ENCODE measurements at regions not wholly inside any gene's neighbourhood (a gene's known extent, or its start where the extent isn't known, plus 50 kb on each side); places are given as distances from the start of the nearest gene placed in this dataset.

- Histone ChIP-seq H3K9me3 (ENCODE audit: control insufficient read depth, insufficient read depth, low read length) (no peaks in the 10 kb centered on the region), H3K9me1 (ENCODE audit: insufficient read depth, low read length) (no peaks in the 10 kb centered on the region), H3K56ac (ENCODE audit: extremely low read depth, insufficient read depth, low read length) (no peak overlapping the region), H4K20me1 (ENCODE audit: insufficient read depth, low read length) (no peaks in the 10 kb centered on the region), H3K27me3 (ENCODE audit: control insufficient read depth, insufficient read depth, low read length) (no peaks in the 10 kb centered on the region), H3K4ac (ENCODE audit: low read depth, low read length) (no peak overlapping the region), H2BK15ac (ENCODE audit: low read depth, low read length) (no peak overlapping the region), H3K79me1 (ENCODE audit: low read depth in 1 of 2, low read length in 2 of 2) (no peaks in the 10 kb centered on the region), H3K4me1 (ENCODE audit: control insufficient read depth, insufficient read depth, low read length) (peaks cover 2% of the 10 kb centered on the region), H4K91ac (ENCODE audit: insufficient read depth, low read depth, low read length) (no peak overlapping the region), H3K18ac (ENCODE audit: low read depth, low read length) (no peak overlapping the region), H3K36me3 (ENCODE audit: control insufficient read depth, insufficient read depth, low read length) (no peaks in the 10 kb centered on the region), H2BK120ac (ENCODE audit: low read depth, low read length) (no peak overlapping the region), H3K4me2 (ENCODE audit: low read depth, low read length) (no peak overlapping the region), H3K23ac (ENCODE audit: low read depth, low read length) (no peak overlapping the region), H2AFZ (replicated peaks; ENCODE audit: low read length, poor library complexity) (no peak overlapping the region), H2BK5ac (ENCODE audit: low read depth, low read length, poor library complexity, severe bottlenecking) (no peak overlapping the region), H3K4me3 (ENCODE audit: insufficient read depth, low read depth, low read length) (no peak overlapping the region), H4K5ac (ENCODE audit: low read depth, low read length) (no peak overlapping the region), H3K9ac (ENCODE audit: low read depth, low read length) (no peak overlapping the region), H2AK5ac (ENCODE audit: low read depth, low read length) (no peak overlapping the region), H3K27ac (ENCODE audit: insufficient read depth, low read length) (no peak overlapping the region), H4K8ac (ENCODE audit: low read depth in 2 of 2, low read length in 2 of 2) (no peak overlapping the region), H2AK9ac (replicated peaks; ENCODE audit: low read depth, low read length, poor library complexity) (no peak overlapping the region), H3K14ac (replicated peaks; ENCODE audit: low read depth, low read length) (no peak overlapping the region), H2BK20ac (ENCODE audit: low read depth, low read length) (no peak overlapping the region)
- CTCF ChIA-PET: interaction anchor here (1.2 kb wide), 1 partner anchor 10 kb away, joined by 4 read pairs; no protein-coding TSS in a partner anchor
- in situ Hi-C loops (cut with MboI; ENCODE audit: low sequenced_read_pairs): no loop called here
- DNase-seq: peak; percentile 75
- WGBS, 2 experiments (ENCODE audit: extremely low coverage in 2 of 2, insufficient read length in 1 of 2): 80% methylated on average over 1 of the region's 7 CpGs; no CpG with 5 or more reads in 1 of the 2 experiments
- POLR2A ChIA-PET (ENCODE audit: unreplicated experiment): interaction anchor here (0.6 kb wide), 1 partner anchor 10 kb away, joined by 5 read pairs; no protein-coding TSS in a partner anchor
- ATAC-seq (ENCODE audit: low read depth): no peak
- intact Hi-C loops (cut with micrococcal nuclease): no loop called here
- dilution Hi-C loops (cut with HindIII; ENCODE audit: low sequenced_read_pairs, unreplicated experiment): no loop called here
- no TSS peak for BruUV-seq (replicated peaks)
- TF ChIP-seq RAD21 (IDR thresholded peaks at IDR 0.05; ENCODE audit: low read length) (no peak), CEBPB (IDR thresholded peaks at IDR 0.05; ENCODE audit: low read depth, low read length) (peak; percentile 74; the same call in 1 of the 2 replicates)
Measured at GRCh38 chr6:18053078-18053477, 65.6 kb upstream of the KIF13A start.
